Left kidney (tissue), 1 donor: ENCODE measurements at regions not wholly inside any gene's neighbourhood (a gene's known extent, or its start where the extent isn't known, plus 50 kb on each side); places are given as distances from the start of the nearest gene placed in this dataset.

Experiments
- DNase-seq: peaks from one replicate; pipeline ENCODE4 v3.0.0-alpha.2; 2013

GRCh38 chr3:127136706-127137105, 56.2 kb upstream of the PRR23E start:
- no peak for DNase-seq

- DNase-seq: no peak
Measured at GRCh38 chr3:127137113-127137512, 55.8 kb upstream of the PRR23E start.

- no peak for DNase-seq
Measured at GRCh38 chr3:127137757-127138536, 55.0 kb upstream of the PRR23E start.

GRCh38 chr3:127139601-127140500, 53.1 kb upstream of the PRR23E start:
- no peak for DNase-seq

GRCh38 chr3:127140501-127141460, 52.1 kb upstream of the PRR23E start:
- no peak for DNase-seq

GRCh38 chr3:127141921-127142730, 50.8 kb upstream of the PRR23E start:
- DNase-seq: no peak
